GM19239 (cell line): ENCODE measurements at regions not wholly inside any gene's neighbourhood (a gene's known extent, or its start where the extent isn't known, plus 50 kb on each side); places are given as distances from the start of the nearest gene placed in this dataset.

Source experiments
- DNase-seq: peaks from one replicate; pipeline ENCODE4 v3.0.0; 2011; ENCODE audit warnings: low spot score; ENCODE audit not compliant: insufficient read length
- FAIRE-seq: peaks from 2 replicates; lab custom pipeline; 2011; peaks lifted over from hg19 to GRCh38; lab: Jason Lieb, UNC

GRCh38 chr17:36661047-36661666 is 59.8 kb downstream of the MRM1 start:
- FAIRE-seq (no peak), DNase-seq (no peak)

DNA sequence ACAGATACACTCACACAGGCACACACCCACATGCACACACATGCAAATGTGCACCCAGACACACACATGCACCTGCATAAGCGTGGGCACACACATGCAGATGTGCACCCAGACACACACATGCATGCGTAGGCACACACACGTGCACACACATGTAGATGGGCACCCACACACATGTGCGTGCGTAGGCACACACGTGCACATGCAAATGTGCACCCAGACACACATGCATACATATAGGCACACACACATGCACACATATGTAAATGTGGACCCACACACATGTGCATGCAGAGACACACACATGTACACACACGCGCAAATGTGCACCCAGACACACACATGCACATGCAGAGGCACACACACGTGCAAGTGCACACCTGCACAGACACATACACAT is 60.3 kb downstream of the MRM1 start:
- no peak for FAIRE-seq
- no peak for DNase-seq

- FAIRE-seq (no peak), DNase-seq (no peak)
These were observed 64.0 kb downstream of the MRM1 start for GRCh38 chr17:36665417-36665816.

DNA sequence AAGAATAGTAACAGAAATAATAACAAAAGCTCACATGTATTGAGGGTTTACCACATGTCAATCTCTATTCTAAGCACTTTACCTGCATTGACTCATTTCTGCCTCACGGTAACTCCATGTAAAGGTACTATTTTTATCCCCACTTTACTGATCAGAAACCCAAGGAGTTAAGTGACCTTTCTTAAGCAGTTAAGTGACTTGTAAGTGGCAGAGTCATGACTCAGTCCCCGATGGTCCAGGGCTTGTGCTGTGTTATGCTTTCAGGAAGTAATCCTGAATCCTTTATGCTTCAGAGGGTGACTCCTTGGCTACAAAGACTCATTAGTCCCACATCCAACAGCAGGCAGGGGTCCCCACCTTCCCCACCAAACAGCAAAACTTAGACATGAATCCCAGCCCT is 66.5 kb downstream of the MRM1 start:
- DNase-seq (no peak), FAIRE-seq (no peak)

DNA sequence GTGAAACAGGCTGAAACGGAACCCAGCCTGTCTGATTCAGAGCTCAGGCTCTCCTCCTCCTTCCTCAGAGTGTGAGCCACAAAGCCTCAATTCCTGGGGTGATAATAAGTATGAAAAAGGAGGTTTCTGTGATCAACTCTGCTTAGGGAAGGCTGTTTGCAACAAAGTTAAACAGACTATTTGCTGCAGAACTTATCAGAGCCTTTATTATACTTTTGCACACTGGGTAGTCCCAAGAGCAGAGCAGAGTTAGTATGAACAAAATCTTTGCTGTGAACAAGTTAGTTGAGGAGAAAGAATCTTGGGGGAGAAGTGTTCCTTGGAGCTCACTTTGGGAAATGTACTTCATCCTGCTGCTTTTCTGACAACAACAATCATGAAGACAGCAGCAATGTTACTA is 67.4 kb downstream of the MRM1 start:
- no peak for FAIRE-seq
- DNase-seq, result no peak

DNA sequence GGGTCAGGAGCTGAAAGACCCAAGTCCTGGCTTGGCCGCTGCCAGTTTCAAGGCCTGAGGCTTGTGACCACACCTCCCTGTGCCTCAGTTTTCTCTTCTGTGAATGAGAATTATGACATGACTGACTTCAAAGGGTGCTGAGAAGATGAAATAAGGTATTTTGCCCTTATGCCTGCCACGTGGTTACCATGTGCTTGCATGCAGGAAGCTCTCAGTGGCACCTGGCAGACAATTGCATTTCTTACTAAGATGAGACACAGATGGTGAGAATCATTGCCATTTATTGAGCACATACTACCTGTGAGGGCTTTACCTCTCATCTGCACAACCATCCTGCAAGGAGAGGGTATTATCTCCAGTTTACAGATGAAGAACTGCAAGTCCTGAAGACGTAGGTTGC is 69.8 kb downstream of the MRM1 start:
- DNase-seq (no peak), FAIRE-seq (no peak)

- no peak for FAIRE-seq
- DNase-seq, result no peak
These were observed 71.1 kb downstream of the MRM1 start for GRCh38 chr17:36672403-36672918.

DNA sequence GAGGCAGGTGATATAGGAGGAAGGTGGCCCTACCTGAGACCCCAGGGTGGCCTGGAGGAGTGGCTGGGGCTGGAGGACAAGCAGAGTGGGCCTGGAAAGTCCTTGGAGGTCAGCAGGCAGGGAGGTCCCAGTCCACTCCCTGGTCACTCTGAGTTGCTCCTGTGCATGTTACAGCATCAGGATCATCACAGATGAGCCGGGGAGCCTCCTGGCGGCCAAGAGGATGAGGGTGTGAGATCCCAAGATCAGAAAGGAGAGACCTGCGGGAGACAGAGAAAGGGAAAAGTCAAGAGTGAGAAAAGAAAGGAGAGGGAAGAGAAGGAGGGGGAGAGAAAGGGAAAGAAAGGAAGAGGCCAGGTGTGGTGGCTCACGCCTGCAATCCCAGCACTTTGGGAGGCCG is 71.7 kb downstream of the MRM1 start:
- FAIRE-seq (no peak), DNase-seq (no peak)

GRCh38 chr17:36673637-36674277 is 72.4 kb downstream of the MRM1 start:
- no peak for DNase-seq
- no peak for FAIRE-seq

DNA sequence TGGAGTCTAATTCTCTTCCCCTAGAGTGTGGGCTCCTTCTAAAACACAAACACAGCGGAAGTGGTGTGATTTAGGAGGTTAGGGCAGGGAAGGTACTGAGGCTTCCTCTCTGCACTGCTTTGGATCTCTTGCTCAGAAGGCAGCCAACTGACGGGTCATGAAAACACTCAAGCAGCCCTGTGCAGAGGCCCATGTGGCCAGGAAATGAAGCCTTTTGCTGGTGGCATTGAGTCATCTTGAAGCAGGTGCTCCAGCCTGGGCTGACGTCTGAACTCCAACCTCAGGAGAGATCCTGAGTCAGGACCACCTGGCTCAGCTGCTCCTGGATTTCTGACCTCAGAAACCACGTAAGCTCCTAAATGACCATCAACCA is 72.9 kb downstream of the MRM1 start:
- FAIRE-seq (no peak), DNase-seq (no peak)

GRCh38 chr17:36675250-36675649 is 73.9 kb downstream of the MRM1 start:
- DNase-seq (no peak), FAIRE-seq (no peak)

- no peak for FAIRE-seq
- DNase-seq, result no peak
These were observed 74.4 kb downstream of the MRM1 start for GRCh38 chr17:36675786-36676185.

GRCh38 chr17:36679815-36680467 is 78.6 kb downstream of the MRM1 start:
- no peak for FAIRE-seq

GRCh38 chr17:36680701-36681202 is 79.4 kb downstream of the MRM1 start:
- no peak for DNase-seq

More at GRCh38 chr17:36679815-36680467, 78.6 kb downstream of the MRM1 start:
- no peak for DNase-seq

GRCh38 chr17:36682773-36683172 is 81.4 kb downstream of the MRM1 start:
- FAIRE-seq (no peak), DNase-seq (no peak)

More at GRCh38 chr17:36680701-36681202, 79.4 kb downstream of the MRM1 start:
- no peak for FAIRE-seq

- FAIRE-seq (no peak), DNase-seq (no peak)
These were observed 82.0 kb downstream of the MRM1 start for GRCh38 chr17:36683387-36683786.

DNA sequence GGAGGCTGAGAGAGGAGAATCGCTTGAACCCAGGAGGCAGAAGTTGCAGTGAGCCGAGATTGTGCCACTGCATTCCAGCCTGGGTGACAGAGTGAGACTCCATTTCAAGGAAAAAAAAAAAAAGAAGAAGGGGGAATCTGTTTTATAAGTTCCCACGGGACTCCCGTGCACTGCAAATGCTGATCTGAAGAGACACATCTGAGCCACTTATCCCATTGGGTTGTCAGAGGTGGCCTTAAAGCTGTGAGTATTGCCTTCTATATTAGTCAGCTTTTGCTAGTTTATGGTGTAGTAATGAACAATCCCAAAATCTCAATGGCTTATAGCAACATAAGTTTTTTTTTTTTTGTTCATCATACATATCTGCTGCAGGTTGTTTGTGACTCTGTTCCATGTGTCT is 82.8 kb downstream of the MRM1 start:
- DNase-seq, result no peak
- no peak for FAIRE-seq

DNA sequence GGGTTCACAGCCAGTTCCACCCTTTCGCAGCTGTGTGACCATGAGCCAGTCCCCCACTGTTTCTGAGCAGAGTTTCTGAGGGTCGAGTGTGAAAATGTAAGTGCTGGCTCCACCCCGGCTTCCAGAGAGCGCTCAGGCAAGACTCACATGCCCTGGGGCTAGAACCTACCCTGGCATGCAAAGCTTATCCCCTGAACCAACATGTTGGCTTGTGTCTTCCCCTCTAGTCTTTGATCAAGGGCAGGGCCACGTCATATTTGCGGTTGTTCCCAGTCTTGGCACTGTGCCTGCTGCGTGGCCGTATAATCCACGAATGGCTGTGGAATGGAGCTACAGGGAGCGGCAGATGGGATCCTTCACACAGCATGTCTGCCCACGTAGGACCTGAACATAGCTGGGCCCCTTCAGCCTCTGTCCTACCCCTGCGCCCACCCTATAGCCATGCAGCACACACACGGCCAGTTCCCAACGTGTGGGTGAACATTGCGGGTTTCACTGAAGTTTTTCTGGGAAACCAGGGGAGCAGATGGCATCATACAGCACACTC is 84.8 kb downstream of the MRM1 start:
- FAIRE-seq, result no peak
- DNase-seq, result no peak

DNA sequence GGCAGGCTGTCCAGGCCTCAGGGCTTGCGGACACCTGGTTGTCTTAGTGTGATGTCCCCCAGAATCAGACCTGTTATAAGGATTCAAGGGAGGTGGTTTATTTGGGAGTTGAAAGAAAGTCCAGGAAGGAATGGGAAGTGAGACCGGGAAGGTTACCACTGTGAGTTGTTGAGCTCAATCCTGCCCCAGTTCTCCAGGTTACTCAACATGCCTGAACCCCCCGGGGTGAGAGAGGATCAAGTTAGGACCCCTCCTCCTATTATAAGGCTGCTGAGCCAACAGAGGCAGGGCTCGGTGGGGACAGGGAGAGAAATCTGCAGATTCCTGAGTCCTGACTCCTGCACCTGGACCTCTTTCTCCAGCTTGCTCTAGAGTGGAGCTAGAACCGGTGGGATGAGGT is 86.4 kb downstream of the MRM1 start:
- FAIRE-seq (no peak), DNase-seq (no peak)

DNA sequence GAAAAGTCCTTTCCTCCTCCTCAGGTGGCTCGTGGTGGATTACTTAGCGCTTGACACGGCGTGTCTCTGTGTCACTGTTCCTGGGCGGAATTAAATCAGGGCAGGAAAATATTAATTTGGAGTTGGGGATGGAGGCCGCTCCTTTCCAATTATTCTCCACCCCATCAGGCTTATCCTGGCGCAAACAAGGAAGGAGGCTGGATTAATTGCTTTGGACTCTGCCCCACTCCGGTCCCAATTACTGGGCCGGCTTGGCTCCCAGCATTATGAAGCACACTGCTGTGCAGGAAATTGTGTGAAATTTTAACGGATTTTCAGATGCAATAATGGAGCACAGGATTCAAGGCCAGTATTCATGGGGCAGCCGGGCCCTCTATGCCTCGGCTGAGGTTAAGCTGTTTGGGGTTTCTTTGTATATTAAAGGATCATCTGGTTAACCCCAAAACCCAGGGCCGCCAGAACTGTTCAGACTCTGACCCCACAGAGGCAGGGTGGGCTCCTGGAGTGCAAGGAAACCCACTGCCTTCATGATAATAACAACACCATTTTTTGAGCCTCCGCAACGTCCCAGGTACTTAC is 87.8 kb downstream of the MRM1 start:
- FAIRE-seq (no peak), DNase-seq (no peak)

- DNase-seq (no peak), FAIRE-seq (no peak)
These were observed 88.8 kb downstream of the MRM1 start for GRCh38 chr17:36690190-36690589.
